Cardiac fibroblast (primary cell): ENCODE measurements at regions not wholly inside any gene's neighbourhood (a gene's known extent, or its start where the extent isn't known, plus 50 kb on each side); places are given as distances from the start of the nearest gene placed in this dataset.

ENCODE experiments used
- DNase-seq, 2 donors: peaks; one replicate each; pipeline versions ENCODE4 v3.0.0 to v3.0.0-alpha.2; 2010; ENCODE audit warnings: low read depth in 2 of 2
- H3K4me3 ChIP-seq, 2 donors: replicated peaks in 1 of 2; 1 replicate in 1 of 2; 2 replicates in 1 of 2; pipeline ENCODE4 v1.5.1; 2011; ENCODE audit warnings: low read depth in 2 of 2, low read length in 2 of 2, mild to moderate bottlenecking in 2 of 2, moderate library complexity in 1 of 2
- TF ChIP-seq, protein P1 (sequence below): IDR thresholded peaks from one replicate; pipeline ENCODE4 v1.5.1; 2011; ENCODE audit warnings: low read depth, mild to moderate bottlenecking, low read length, inconsistent platforms

GRCh38 chr4:181948839-181949382, 294.3 kb upstream of the TENM3 start:
- TF ChIP-seq, protein P1, sequence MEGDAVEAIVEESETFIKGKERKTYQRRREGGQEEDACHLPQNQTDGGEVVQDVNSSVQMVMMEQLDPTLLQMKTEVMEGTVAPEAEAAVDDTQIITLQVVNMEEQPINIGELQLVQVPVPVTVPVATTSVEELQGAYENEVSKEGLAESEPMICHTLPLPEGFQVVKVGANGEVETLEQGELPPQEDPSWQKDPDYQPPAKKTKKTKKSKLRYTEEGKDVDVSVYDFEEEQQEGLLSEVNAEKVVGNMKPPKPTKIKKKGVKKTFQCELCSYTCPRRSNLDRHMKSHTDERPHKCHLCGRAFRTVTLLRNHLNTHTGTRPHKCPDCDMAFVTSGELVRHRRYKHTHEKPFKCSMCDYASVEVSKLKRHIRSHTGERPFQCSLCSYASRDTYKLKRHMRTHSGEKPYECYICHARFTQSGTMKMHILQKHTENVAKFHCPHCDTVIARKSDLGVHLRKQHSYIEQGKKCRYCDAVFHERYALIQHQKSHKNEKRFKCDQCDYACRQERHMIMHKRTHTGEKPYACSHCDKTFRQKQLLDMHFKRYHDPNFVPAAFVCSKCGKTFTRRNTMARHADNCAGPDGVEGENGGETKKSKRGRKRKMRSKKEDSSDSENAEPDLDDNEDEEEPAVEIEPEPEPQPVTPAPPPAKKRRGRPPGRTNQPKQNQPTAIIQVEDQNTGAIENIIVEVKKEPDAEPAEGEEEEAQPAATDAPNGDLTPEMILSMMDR: no peak
- no peak for DNase-seq
- H3K4me3 ChIP-seq: no peak overlapping the region

DNA sequence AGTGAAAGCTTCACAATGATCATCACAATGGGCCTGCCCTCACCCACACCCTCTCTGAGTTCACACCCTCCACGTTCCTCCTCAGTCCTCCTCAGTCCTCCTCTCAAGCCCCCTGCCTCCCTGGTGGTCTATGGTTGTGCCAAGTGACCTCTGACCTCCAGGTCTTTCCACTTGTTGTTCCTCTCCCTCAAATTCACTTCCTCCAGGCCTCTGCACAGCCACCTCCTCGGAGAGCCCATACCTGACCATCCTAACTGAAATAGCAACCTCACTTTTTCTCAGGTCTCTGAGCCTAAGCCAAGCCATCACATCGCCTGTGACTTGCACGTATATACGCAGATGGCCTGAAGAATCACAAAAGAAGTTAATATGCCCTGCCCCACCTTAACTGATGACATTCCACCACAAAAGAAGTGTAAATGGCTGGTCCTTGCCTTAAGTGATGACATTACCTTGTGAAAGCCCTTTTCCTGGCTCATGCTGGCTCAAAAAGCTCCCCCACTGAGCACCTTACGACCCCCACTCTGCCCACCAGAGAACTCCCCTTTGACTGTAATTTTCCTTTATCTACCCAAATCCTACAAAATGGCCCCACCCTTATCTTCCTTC, 293.4 kb upstream of the TENM3 start:
- H3K4me3 ChIP-seq: no peak overlapping the region
- TF ChIP-seq, protein P1: no peak
- no peak for DNase-seq

DNA sequence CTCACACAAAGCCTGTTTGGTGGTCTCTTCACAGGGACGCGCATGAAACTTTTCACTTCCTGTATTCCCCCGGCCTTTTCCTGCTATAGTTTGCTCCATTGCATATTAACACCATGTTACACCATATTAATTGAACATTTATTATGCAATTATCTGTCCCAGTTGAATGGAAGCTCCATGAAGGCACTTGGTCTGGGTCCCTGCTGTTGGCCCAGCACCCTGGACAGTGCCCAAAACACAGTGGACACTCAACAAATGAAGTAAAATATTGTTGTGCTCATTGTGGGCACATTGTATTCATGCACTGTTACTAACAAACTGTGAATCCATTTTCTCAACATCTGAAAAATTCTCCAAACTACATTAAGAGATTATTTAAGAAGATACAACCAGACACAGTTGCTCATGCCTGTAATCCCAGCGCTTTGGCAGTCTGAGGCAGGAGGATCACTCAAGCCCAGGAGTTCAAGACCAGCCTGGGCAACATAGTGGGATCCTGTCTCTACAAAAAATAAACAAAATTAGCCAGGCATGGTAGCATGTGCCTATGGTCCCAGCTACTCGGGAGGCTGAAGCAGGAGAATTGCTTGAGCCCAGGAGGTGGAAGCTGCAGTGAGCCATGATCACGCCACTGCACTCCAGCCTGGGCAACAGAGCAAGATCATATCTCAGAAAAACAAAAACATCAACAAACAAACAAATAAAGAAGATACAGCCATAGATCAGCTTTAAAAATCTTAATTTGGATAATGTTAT, 292.7 kb upstream of the TENM3 start:
- no peak overlapping the region for H3K4me3 ChIP-seq
- DNase-seq: no peak
- TF ChIP-seq, protein P1: no peak

- DNase-seq: no peak
- TF ChIP-seq, protein P1: no peak
- H3K4me3 ChIP-seq: no peak overlapping the region
Observed at GRCh38 chr4:181951265-181951664, 291.9 kb upstream of the TENM3 start.

DNA sequence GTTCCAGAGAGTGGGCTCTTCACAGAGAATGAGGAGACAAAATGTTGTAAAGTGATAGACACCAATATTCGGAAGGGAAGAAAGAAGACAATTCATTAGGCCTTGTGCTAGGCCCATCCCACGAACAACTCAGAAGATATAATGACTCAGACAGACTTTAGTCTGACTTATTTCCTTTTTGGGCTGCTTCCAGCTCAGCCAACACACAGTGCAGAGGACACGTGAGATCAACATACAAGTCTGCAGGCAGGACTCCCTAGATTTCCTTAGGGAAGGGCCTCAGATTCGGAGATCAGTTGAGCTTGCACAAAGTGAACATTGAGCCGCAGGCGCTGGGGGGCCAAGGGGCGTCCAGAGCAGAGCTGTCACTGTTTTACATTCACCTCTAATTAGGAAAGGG, 290.7 kb upstream of the TENM3 start:
- no peak overlapping the region for H3K4me3 ChIP-seq
- peak; percentile 88 to 94 for DNase-seq
- TF ChIP-seq, protein P1: no peak

DNA sequence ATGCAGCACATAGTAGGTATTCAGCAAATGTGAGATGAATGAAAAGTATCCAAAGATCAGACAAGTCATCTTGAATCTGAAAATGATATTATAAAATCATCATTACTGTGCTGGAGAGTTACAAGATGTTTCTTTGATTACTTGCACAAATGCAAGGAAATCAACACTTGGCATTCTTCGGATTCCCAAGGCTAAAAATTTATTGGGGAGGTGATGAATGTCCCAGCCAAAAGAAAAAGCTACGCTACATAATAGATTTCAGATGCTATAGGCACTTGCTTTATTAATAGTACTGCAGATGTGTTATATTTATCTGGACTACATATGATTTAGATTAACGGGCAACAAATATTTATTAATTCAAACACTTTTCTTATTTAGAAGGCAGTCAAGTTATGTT, 286.7 kb upstream of the TENM3 start:
- no peak overlapping the region for H3K4me3 ChIP-seq
- TF ChIP-seq, protein P1: no peak
- DNase-seq: peak in 1 of 2 donors; percentile 3
